GM19452 (cell line): ENCODE measurements at regions not wholly inside any gene's neighbourhood (a gene's known extent, or its start where the extent isn't known, plus 50 kb on each side); places are given as distances from the start of the nearest gene placed in this dataset.
"Not testable (repeated sequence)": the region's sequence is repeated elsewhere in the genome, so short reads cannot be mapped to it uniquely, and the experiment has no call there.

Source experiments
- ATAC-seq: cut with Tn5 transposase; IDR thresholded peaks from one replicate; pipeline ENCODE4 v1.9.1; 2021; ENCODE audit not compliant: unreplicated experiment

DNA sequence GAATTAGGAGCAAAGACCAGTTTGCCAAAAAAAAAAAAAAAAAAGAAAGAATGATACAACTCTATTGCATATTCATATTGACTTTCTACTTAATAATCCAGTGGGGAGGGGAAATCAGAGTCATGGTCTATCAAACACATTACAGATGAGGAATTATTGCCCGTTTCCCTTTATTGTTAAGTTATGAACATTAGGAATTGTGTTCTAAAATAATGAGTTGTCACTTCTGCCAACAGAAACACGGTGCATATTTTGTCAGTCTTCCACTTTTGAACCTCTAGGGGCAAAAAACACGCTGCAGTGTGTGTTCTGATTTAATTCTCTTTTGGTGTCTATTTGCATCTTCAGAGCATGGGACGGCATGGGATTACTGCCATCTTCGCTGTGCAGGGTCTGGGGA lies 115.7 kb upstream of the RHOBTB1 start:
- no peak for ATAC-seq

DNA sequence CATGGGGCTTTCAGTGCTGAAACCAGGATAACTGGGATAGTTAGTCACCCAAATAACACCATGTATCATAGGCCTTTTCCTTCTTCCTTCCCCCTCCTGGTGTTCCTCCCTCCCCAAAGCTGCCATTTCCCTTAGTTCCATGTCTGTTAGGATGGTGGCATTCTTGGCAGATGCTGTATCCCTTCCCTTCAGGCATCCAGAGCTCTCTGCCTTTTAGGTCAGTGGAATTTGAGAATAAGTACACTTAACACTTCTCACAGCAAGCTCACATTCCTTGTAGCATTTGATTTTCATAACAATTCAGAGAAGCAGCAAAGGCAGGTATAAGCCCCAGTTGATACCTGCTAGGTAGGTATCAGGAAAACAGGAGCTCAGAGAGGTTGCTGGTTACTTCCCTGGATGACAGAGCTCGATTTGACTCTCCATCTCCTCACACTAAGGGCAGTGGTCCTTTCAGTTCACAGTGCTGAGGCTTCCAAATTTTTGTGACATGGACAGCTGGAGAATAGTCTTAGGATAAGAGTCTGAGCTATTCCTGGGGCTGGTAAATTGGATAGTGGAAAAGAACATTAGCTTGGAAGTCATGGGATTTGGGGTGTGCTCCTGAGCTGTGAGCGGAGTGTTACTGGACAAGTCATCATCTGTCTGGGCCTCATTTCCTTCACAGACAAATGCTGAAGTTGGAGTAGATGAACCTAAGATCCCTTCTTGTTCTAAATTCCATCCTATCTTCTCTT lies 108.7 kb upstream of the RHOBTB1 start:
- no peak for ATAC-seq

DNA sequence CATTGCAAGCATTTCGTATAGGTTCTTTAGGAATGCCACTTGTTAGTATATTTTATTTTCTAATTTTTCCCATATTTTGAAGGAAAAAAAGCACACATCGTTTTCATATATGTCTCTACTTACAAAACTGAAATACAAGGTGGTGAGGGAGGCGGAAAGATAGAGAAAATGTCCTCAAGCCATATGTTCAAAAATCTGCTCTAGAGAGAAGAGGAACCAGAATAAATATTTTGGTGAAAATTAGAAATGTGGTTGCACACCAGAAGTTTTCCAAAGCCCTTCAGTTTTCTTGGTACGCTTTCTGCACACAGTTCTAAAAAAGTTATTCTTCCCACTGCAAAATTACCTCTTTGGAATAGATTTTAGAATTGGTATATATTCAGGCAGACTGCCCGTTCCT lies 107.4 kb upstream of the RHOBTB1 start:
- ATAC-seq: no peak

DNA sequence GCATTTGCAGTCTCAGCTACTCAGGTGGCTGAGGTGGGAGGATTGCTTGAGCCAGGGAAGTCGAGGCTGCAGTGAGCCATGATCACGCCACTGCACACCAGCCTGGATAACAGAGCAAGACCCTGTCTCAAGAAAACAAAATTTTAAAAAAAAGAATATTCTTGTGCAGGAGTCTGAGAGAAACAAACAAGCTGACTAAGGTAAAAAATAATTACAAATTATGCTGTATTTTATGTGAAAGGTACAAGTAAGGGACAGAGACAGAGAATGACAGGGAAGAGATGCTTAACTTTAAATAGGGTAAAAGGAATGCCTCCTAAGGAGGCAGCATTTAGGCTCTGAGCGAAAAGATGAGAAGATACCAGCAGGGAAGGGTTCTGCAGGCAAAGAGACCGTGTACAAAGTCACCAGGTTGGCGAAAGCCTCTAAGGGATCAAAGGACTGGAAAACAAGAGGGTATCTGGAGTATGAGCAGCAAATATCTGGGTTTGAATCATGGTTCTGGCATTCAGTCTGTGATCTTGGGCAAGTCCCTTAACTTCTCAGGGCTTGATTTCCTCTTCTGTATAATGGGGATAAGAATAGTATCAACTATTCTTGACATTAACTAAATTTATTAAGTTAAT lies 106.2 kb upstream of the RHOBTB1 start:
- ATAC-seq: no peak

DNA sequence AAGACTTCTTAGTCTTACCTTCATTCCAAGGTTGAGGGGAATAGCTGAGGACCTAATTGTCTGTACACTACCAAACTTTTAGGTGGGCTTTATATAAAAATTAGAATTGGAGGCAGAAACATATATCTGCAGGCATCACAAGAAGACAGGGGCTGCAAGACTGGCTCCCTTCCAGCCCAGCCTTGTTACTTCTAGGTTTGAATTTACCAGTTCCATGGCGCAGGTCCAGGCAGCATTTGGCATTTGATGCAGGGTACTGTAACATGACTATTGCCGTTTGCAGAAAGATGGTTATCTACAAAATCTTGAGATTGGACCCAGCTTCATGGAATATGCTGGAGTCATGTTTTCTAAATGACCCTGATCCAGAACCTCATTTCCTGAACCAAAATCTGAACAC lies 105.4 kb upstream of the RHOBTB1 start:
- ATAC-seq: no peak

DNA sequence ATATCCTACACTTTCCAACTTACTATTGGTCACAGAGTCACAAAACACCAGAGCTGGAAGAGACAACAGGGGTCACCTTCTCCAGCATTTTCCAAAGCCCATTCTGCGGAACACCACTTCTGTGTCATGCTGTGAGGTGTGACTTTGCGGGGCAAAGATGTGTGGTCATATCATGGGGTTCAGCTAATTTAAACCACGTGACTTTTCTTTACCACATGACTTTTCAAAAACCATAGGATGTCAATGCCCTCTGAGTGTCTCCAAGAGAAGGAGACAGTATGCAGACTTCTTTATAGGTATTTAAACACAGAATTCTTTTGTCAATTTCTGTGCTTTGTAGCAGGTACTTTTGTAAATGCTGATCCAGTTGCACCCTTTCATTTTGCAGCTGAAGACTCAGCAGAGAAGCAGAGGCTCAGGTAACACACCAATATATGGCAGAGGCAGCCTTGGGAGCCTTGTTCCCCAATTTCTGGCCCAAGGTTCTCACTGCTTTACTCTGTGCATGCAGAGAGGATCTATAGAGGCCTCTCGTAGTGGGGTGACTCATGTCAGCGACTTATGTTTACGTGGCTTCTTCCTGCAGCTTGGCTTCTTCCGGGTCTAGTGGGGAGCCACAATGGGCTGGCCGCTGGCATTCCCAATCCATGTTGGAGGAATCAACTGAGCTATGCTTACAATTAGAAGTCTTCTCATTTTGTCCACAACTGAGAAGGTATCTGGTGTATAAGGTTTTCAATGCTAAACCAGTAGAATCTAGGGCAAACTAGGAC lies 104.0 kb upstream of the RHOBTB1 start:
- no peak for ATAC-seq

DNA sequence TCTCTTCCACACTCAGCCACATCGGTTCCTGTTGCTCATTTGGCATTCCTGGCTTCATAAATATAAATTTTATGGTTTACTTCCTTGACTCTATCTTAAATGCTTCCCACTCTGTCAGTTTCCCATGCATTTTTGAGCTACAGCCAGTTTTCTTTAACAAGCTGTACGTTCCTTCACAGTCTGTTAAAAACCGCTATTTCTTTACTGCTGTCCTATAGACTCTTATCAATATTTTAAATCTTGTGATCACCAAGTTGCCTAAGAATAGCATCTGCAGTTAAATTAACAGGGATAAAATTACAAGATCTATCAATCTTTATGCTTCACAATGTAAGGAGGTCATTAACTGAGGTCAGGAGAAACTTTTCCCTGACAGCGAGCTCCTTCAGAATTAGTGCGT lies 103.1 kb upstream of the RHOBTB1 start:
- no peak for ATAC-seq

DNA sequence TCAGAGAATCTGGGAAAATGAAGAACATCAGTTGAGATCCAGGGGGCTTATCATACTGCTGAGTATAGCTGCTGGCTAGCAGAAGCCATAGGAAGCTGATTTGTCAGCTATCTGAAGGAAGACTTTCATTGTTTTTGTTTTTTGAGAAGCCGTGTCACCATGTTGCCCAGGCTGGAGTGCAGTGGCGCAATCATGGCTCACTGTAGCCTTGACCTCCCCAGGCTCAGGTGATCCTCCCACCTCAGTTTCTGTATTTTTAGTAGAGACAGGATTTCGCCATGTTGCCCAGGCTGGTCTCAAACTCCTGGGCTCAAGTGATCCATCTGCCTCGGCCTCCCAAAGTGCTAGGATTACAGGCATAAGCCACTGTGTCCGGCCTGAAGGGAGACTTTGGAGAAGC lies 101.5 kb upstream of the RHOBTB1 start:
- ATAC-seq: not testable (repeated sequence)

DNA sequence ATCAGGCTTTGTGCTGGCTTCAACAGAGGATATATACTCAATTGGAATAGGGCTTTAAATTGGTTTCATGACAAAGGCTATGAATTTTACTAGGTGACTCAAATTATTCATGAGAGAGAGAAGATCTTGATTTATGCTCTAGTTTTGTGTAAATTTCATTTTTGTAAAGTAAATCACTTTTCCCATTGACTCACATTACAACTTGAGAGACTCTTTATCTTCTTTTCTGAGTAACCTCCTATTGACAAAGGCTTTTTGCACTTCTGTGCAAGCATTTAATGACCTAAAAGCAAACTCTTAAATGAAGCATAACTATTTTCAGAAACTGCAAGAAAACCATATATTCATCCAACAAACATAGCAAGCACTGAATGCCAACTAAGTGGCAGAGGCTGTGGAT lies 98.5 kb upstream of the RHOBTB1 start:
- ATAC-seq: no peak

DNA sequence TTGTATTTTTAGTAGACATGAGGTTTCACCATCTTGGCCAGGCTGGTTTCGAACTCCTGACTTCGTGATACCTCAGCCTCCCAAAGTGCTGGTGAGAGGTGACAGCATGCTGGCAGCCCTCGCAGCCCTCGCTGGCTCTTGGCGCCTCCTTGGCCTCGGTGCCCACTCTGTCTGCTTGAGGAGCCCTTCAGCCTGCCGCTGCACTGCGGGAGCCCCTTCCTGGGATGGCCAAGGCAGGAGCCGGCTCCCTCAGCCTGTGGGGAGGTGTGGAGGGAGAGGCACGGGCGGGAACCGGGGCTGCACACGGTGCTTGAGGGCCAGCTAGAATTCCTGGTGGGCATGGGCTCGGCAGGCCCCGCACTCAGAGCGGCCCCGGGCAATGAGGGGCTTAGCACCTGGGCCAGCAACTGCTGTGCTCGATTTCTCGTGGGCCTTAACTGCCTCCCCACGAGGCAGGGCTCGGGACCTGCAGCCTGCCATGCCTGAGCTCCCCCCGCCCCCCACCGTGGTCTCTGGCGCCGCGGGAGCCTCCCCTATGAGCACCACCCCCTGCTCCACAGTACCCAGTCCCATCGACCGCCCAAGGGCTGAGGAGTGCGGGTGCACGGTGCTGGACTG lies 96.5 kb upstream of the RHOBTB1 start:
- ATAC-seq: no peak

DNA sequence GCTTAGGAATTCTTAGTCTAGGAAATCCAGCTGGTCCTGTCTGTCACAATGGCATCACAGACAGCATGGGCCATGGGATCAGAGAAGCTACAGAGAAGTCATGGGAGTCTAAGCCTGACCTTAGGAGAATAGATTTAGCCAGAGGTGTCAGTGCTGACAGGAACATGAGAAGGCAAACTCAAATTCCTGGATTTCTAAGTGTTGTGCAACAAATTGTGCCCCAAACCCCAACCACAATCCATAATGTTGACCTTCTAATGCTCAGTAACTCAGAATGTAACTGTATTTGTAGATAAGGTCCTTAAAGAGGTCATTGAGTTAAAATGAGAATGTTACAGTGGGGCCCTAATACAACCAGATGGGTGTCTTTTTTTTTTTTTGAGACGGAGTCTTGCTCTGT lies 95.9 kb upstream of the RHOBTB1 start:
- no peak for ATAC-seq

DNA sequence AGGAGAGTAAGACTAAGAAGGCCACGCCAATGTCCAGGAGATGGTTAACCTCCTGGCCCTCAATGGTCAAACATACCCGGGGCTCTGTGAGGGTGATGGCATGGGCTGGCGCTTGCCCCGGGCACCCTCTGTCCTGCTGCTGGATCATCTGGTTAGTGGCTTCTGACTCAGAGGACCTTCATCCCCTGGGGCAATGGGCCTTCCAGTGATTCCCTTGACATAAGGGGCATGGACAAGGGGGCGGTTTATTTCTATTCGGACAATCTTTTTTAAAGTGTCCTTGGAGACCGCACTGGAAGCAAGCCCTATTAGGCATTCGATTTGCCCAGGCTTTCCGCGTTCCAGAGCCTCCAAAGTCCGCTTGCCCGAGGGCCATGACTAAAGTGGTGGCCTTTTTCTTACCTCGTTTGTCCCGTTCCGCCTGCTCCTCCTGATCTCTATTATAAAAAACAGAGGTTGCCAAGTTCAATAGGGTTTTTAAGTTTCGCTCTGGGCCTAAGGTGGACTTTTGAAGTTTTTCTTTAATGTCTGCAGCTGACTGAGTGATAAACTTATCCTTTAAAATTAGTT lies 93.4 kb upstream of the RHOBTB1 start:
- not testable (repeated sequence) for ATAC-seq

DNA sequence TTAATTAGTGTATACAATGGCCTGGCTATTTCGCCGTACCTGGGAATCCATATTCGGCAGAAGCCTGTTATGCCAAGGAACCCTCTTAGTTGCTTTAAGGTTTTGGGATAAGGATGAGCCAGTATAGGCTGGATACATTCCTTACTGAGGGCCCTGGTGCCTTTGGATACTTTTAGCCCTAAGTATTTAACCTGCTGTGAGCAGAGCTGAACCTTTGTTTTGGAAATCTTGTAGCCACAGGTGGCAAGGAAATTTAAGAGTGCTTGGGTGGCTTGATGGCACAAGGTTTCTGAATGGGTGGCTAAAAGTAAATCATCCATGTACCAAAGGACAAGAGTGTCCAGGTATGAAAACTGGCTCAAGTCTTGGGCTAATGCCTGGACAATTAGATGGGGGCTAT lies 92.2 kb upstream of the RHOBTB1 start:
- ATAC-seq: not testable (repeated sequence)

DNA sequence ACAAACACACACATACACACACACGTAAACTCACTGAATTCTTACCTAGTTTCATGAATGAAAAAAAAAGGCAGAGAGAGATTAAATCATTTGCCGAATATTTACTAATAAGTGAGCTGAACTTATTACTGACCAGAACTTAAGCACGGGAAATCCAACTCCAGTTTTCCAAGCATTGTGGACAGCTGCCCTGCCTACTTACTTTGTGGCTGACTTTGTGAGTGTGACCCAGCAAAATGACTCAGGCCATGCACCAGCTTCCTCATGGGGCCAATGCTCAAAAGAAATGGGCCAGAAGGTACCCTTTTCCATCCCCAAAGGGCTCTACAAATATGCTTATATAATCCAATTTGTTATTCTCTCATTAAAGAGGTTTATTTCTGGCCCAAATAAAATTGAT lies 87.4 kb upstream of the RHOBTB1 start:
- ATAC-seq: no peak

DNA sequence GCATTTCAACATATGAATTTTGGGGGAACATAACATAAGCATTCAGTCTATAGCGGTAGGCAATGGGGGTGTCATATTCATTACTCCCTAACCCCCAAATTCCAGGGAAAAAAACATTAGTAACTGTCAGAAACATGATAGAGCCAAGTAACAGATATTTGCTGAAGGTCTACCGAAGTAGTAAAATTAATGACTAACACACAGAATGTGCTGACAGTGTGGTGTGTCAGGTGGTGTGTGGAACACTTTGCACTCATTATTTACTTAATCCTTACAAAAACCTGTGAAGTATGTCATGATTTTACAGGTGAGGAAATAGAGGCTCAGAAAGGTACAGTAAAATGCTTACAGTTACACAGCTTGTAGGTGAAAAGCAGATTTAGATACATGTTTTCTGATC lies 85.4 kb upstream of the RHOBTB1 start:
- ATAC-seq: no peak

DNA sequence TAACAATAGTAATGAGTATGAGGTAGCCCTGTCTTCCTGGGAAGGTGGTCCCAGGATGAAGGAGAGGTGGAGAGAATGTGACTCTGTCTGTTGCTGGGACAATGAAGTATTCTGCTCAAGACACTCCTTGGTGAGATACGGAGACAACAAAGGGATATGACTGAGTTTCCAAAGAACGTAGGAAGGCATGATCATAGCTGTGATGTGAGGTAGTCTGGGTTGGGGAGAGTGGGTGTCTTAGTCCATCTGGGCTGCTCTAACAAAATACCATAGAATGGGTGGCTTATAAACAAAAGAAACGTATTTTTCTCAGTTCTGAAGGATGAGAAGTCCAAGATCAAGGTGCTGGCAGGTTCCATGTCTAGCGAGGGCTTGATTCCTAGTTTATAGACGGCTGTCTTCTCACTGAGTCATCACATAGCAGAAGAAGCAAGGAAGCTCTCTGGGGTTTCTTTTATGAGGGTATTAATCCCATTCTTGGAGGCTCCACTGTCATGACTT lies 84.9 kb upstream of the RHOBTB1 start:
- ATAC-seq: no peak

DNA sequence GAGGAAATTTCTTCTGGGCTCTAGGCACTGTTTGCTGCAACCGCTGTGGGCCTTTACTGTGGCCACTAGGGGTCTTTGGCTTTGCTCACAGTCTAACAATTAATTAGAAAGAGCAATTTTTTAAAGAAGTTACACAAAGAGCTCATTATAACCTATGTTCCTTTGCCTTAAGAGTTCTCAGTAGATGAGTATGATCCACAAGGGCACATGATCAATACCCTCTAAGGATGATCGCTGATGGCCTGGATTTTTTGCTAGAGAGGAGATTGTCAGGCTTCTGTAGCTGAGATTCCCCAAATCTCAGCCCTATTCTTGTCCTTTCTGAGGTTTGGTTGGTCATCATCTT lies 80.8 kb upstream of the RHOBTB1 start:
- ATAC-seq: no peak

DNA sequence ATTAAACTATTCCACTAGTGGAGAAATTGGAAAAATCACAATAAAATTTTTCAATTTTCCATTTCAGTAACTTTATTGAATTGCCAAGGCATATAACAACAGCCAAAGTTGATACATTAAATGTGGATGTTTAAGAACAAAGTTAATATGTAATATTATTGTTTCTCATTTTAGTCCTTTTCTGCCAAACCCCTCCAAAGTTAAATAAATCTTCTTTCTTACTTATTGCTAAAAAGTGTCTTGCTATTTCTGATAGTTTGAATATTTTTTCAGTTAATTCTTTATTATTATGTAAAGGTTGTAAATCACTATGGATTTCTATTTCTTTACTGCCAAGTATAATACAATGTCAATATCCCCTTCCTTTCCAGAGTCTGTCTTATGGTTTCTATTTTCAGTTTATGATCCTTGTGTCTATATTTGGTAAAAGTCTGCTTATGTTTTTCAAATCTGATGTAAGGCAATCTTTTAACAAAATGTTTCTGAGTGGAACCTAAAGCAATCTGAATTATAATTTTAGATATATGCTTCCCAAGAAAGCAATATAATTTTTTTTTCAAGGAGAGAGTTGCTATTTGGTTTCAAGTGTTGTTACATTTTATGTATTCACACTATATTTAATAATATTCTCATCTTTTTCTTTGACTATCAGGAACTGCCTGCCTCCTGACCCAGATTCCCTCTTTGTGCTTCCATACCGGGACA lies 80.3 kb upstream of the RHOBTB1 start:
- ATAC-seq: no peak

DNA sequence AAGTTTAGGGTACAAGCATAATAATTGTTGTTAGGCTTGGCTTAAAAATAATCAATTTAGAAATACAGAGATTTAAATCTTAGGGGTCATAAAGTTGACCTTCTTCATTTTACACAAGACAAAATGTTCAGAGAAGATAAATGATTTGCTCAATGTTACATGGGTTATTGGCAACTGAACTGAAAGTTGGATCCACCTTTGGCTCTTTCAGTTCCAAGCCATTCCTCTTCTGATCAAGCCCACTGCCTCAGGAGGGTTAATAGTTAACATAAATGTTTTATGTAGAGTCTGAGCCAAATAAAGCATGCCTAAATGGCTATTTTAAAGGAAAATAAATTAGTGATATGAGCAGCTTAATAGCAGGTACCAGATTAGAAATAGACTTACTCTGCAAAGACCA lies 79.1 kb upstream of the RHOBTB1 start:
- ATAC-seq: no peak

DNA sequence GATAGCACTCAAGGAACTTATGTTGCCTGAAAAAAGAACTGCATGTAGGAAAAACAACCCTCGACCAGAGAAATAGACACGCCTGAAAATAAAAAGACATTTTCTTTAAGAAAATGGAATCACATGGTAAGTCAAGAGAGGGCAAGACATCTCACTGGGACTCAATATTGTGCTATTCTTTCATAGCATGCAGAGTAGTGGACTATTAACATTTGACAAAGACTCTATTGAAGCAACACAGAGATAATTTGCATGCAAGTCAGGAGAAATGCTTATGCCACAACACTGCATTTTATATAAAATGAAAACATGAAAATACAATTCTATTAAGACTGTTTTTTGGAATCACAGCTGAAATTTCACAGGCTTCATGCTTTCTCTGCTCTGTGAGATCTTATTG lies 77.9 kb upstream of the RHOBTB1 start:
- ATAC-seq: no peak
